ENCODE measurements at regions not wholly inside any gene's neighbourhood (a gene's known extent, or its start where the extent isn't known, plus 50 kb on each side); places are given as distances from the start of the nearest gene placed in this dataset.

GRCh38 chr3:67864587-67865183 lies 210.3 kb upstream of the SUCLG2 start:
- 0 out of 2 replicates have a peak overlapping the region, but pooled peaks have one; percentile 21 for H2AFZ ChIP-seq (ENCODE audit: low read length)
- no peaks in the 10 kb centered on the region for H3K79me2 ChIP-seq (ENCODE audit: insufficient read depth, low read depth, low read length)
- no peaks in the 10 kb centered on the region; the same call in 1 of the 2 replicates for H3K36me3 ChIP-seq (ENCODE audit: insufficient read depth, low read length)
- H4K20me1 ChIP-seq (ENCODE audit: insufficient read depth, low read length) = no peaks in the 10 kb centered on the region
- TF ChIP-seq, protein P1, sequence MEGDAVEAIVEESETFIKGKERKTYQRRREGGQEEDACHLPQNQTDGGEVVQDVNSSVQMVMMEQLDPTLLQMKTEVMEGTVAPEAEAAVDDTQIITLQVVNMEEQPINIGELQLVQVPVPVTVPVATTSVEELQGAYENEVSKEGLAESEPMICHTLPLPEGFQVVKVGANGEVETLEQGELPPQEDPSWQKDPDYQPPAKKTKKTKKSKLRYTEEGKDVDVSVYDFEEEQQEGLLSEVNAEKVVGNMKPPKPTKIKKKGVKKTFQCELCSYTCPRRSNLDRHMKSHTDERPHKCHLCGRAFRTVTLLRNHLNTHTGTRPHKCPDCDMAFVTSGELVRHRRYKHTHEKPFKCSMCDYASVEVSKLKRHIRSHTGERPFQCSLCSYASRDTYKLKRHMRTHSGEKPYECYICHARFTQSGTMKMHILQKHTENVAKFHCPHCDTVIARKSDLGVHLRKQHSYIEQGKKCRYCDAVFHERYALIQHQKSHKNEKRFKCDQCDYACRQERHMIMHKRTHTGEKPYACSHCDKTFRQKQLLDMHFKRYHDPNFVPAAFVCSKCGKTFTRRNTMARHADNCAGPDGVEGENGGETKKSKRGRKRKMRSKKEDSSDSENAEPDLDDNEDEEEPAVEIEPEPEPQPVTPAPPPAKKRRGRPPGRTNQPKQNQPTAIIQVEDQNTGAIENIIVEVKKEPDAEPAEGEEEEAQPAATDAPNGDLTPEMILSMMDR (conservative IDR thresholded peaks at IDR 0.05; ENCODE audit: low read length) = no peak
- TF ChIP-seq EZH2phosphoT487 (IDR thresholded peaks at IDR 0.05; ENCODE audit: borderline replicate concordance, low read depth, low read length) = no peak
- intact Hi-C loops (cut with micrococcal nuclease; ENCODE audit: unreplicated experiment) = no loop called here
- no peak overlapping the region for H3K4me3 ChIP-seq (ENCODE audit: low read depth, low read length, poor library complexity, severe bottlenecking)
- no peak for DNase-seq (ENCODE audit: low spot score)
- peaks cover 4% of the 10 kb centered on the region; the same call in 1 of the 2 replicates for H3K9me3 ChIP-seq (ENCODE audit: low read length)
- no peaks in the 10 kb centered on the region for H3K9me2 ChIP-seq (ENCODE audit: insufficient read depth, low read length)
- POLR2A ChIA-PET = interaction anchor here (0.7 kb wide), 1 partner anchor 150 kb away, joined by 4 read pairs; no protein-coding TSS in a partner anchor
- H3K27ac ChIP-seq (ENCODE audit: low read depth, low read length, poor library complexity, severe bottlenecking) = no peak overlapping the region
- H3K4me2 ChIP-seq (ENCODE audit: low read length) = no peak overlapping the region
- BruUV-seq (replicated peaks) = no TSS peak
- H3K4me1 ChIP-seq (ENCODE audit: insufficient read depth, low read length, poor library complexity, severe bottlenecking) = no peaks in the 10 kb centered on the region
- CTCF ChIA-PET (ENCODE audit: unreplicated experiment) = no interaction called here

DNA sequence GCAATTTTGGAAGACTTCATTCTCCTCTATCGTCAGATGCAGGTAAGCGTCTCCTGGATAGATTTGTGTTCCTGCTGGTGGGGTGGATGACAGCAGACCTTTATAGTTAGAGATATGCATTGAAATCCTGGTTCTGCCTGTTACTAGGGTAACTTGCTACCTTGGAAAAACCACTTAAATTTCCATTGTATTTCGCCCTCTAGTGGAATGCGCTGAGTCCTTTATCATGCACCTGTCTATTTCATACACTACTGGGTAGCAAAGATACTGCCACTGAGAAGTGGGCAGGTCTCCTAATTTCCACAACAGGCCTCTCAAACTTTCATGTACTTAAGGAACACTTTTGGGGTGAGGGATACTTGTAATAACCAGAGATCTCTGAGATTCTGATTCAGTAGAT lies 209.5 kb upstream of the SUCLG2 start:
- no TSS peak for BruUV-seq (replicated peaks)
- Histone ChIP-seq H2AFZ (ENCODE audit: low read length) (no peak overlapping the region), H4K20me1 (ENCODE audit: insufficient read depth, low read length) (no peaks in the 10 kb centered on the region), H3K9me2 (ENCODE audit: insufficient read depth, low read length) (no peaks in the 10 kb centered on the region), H3K79me2 (ENCODE audit: insufficient read depth, low read depth, low read length) (no peaks in the 10 kb centered on the region), H3K4me1 (ENCODE audit: insufficient read depth, low read length, poor library complexity, severe bottlenecking) (no peaks in the 10 kb centered on the region), H3K4me2 (ENCODE audit: low read length) (no peak overlapping the region), H3K27ac (ENCODE audit: low read depth, low read length, poor library complexity, severe bottlenecking) (no peak overlapping the region), H3K4me3 (ENCODE audit: low read depth, low read length, poor library complexity, severe bottlenecking) (no peak overlapping the region), H3K36me3 (ENCODE audit: insufficient read depth, low read length) (no peaks in the 10 kb centered on the region; the same call in 1 of the 2 replicates), H3K9me3 (ENCODE audit: low read length) (peaks cover 4% of the 10 kb centered on the region; the same call in 1 of the 2 replicates)
- ChIA-PET CTCF (ENCODE audit: unreplicated experiment) (no interaction called here), POLR2A (no interaction called here)
- intact Hi-C loops (cut with micrococcal nuclease; ENCODE audit: unreplicated experiment) = no loop called here
- TF ChIP-seq, protein P1 (conservative IDR thresholded peaks at IDR 0.05; ENCODE audit: low read length) = peak; percentile 74
- no peak for TF ChIP-seq EZH2phosphoT487 (IDR thresholded peaks at IDR 0.05; ENCODE audit: borderline replicate concordance, low read depth, low read length)
- DNase-seq (ENCODE audit: low spot score) = peak; percentile 29

GRCh38 chr3:67860429-67860828 lies 206.0 kb upstream of the SUCLG2 start:
- POLR2A ChIA-PET = interaction anchor here (0.9 kb wide), 1 partner anchor 11 kb away, joined by 7 read pairs; no protein-coding TSS in a partner anchor
- Histone ChIP-seq H2AFZ (ENCODE audit: low read length) (no peak overlapping the region), H3K9me2 (ENCODE audit: insufficient read depth, low read length) (no peaks in the 10 kb centered on the region), H3K36me3 (ENCODE audit: insufficient read depth, low read length) (no peaks in the 10 kb centered on the region; the same call in 1 of the 2 replicates), H3K27ac (ENCODE audit: low read depth, low read length, poor library complexity, severe bottlenecking) (no peak overlapping the region), H3K4me1 (ENCODE audit: insufficient read depth, low read length, poor library complexity, severe bottlenecking) (peaks cover 5% of the 10 kb centered on the region), H4K20me1 (ENCODE audit: insufficient read depth, low read length) (no peaks in the 10 kb centered on the region), H3K4me3 (ENCODE audit: low read depth, low read length, poor library complexity, severe bottlenecking) (no peak overlapping the region), H3K79me2 (ENCODE audit: insufficient read depth, low read depth, low read length) (no peaks in the 10 kb centered on the region), H3K4me2 (ENCODE audit: low read length) (no peak overlapping the region), H3K9me3 (ENCODE audit: low read length) (no peaks in the 10 kb centered on the region)
- TF ChIP-seq EZH2phosphoT487 (IDR thresholded peaks at IDR 0.05; ENCODE audit: borderline replicate concordance, low read depth, low read length) = no peak
- TF ChIP-seq, protein P1 (conservative IDR thresholded peaks at IDR 0.05; ENCODE audit: low read length) = no peak
- no peak for DNase-seq (ENCODE audit: low spot score)
- intact Hi-C loops (cut with micrococcal nuclease; ENCODE audit: unreplicated experiment) = no loop called here
- CTCF ChIA-PET (ENCODE audit: unreplicated experiment) = no interaction called here
- no TSS peak for BruUV-seq (replicated peaks)
